NCI-H748 (cell line): ENCODE measurements at regions not wholly inside any gene's neighbourhood (a gene's known extent, or its start where the extent isn't known, plus 50 kb on each side); places are given as distances from the start of the nearest gene placed in this dataset.
A peak's percentile ranks its signal among the peaks of the same experiment; 100 is the strongest.
"Not testable (repeated sequence)": the region's sequence is repeated elsewhere in the genome, so short reads cannot be mapped to it uniquely, and the experiment has no call there.

ENCODE experiments used
- DNase-seq: peaks from one replicate; lab custom pipeline; 2025; ENCODE audit not compliant: unreplicated experiment; lab: John Stamatoyannopoulos, UW

DNA sequence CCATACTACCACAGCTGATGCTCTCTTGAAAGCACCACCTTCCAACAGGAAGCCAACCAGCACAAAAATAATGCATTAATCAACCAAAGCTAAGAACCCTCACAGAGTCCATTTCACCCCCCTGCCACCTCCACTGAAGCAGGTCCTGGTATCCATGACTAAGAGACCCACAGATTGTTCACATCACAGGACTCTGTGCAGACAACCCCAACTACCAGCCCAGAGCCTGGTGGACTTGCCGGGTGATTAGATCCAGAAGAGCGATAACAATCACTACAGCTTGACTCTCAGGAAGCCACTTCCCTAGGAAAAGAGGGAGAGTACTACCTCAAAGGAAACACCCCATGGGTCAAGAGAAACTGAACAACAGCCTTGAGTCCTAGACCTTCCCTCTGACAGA, 528.1 kb downstream of the KIF20B start:
- DNase-seq: no peak

DNA sequence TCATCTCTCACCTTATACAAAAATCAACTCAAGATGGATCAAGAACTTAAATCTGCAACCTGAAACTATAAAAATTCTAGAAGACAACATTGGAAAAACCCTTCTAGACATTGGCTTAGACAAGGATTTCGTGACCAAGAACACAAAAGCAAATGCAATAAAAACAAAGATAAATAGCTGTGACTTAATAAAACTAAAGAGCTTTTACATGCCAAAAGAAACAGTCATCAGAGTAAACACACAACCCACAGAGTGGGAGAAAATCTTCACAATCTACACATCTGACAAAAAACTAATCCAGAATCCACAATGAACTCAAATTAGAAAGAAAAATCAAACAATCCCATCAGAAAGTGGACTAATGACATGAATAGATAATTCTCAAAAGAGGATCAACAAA, 532.4 kb downstream of the KIF20B start:
- not testable (repeated sequence) for DNase-seq

DNA sequence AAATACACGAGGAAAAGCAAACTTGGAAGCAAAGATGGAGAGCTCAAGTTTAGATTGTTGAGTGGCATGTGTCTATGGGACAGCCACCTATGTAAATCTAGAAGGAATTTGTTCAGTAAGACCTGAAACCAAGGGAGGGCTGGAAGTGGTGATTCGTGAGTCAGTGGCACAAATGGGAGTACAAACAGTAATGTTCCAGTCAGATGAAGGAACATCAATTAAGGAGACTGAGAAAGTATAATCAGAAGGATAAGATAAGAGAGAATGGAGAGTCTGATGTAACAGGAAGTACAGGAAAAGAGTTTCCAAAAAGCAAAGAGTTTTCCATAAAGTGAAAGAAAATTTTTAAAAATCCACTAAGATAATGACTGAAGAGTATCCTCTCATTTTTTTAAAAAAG, 544.2 kb downstream of the KIF20B start:
- DNase-seq: no peak

DNA sequence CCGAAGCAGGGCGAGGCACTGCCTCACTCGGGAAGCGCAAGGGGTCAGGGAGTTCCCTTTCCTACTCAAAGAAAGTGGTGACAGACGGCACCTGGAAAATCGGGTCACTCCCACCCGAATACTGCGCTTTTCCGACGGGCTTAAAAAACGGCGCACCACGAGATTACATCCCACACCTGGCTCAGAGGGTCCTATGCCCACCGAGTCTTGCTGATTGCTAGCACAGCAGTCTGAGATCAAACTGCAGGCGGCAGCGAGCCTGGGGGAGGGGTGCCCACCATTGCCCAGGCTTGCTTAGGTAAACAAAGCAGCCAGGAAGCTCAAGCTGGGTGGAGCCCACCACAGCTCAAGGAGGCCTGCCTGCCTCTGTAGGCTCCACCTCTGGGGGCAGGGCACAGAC, 549.4 kb downstream of the KIF20B start:
- peak; percentile 51 for DNase-seq

DNA sequence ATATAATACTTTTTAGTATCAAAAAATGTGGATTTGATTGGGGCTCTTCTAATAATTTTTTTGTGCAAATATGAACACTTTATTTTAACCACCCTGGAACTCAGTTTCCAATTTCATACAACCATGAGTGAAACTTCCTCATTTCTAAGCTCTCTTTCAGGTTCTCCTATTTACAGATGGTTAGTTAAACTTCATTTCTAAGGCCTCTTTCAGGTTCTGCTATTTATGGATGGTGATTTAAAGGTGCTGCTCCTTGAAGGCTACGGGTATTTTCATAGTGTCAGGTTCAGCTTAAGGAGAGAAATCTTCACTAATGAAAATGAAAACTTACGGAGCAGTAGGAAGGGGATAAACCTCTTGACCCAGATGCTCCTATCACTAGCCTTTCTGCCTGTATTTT, 568.3 kb downstream of the KIF20B start:
- no peak for DNase-seq

DNA sequence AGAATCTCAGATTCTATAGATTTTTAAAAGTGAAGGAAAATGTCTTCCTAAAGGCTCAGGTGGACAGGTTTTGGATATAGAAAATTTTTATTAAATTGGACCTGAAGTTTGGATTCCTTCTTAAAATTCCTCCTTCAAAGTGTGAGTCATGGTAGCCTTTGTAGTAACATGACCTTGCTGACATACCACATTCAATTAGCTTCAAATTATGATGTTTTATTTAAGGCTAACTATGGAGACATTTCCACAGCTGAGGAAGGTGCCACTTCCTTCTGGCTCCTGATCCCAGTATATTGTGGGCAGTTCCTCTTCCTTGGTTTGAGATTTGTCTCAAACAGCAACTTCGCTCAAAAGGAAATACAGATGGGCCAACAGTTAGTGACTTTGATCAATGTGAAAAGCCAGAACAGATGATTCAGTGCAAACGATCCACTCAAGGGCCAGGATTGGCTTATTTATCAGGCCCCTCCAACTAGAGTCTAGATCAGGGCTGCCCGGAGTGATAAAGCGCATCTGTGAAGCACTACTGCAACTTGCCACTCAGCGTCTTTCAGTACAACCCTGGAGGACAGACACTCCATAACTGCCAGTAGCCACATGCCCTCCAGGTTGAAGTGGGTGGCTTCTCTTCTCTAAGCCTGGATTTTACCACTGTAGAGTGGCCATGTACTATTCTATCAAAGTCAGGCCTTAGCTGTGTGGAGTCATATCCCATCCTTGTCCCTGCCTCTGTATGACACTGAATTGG, 573.5 kb downstream of the KIF20B start:
- no peak for DNase-seq

DNA sequence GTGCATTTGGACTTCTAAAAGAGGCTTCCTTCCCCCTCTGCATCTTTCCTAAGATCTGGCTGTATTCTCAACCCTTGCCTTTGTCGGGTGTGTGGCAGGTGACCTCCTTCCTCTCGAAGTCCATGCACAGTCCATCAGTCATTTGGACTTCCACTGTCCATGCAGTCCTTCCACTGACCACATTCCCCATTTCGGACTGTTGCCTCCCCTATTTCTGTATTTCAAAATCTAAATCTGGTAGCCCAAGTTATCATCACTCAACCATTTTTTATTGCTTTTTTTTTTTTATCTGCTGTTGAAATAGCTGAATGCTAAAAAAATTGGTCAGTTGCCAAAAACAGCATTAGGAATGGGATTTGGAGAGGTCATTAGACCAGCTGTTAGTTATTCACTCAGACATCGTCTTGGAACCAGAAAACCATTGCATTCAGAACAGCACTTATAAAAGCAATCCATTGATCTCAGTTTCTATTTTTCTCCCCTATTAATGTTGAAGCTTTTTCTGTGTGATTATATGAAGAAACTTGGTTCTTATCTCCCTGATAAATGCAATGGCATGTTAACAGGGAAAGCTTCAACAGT, 575.6 kb downstream of the KIF20B start:
- DNase-seq: peak; percentile 52

DNA sequence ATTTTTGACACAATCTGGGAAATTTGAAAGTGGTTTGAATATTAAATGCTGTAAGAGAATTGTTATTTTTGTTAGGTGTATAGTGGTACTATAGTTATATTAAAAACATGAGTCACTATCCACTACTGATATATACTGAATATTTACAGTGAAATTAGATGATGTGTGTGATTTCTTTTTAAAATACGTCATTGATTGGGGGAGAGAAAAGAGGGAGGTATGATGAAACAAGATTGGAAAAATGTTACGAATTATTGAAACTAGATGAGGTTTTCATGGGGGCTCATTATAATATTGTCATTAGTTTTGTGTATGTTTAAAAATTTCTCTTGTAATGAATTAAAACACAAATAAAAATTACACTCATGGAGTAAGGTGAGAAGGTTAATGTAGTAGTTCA, 571.4 kb downstream of the HTR7 start:
- no peak for DNase-seq

DNA sequence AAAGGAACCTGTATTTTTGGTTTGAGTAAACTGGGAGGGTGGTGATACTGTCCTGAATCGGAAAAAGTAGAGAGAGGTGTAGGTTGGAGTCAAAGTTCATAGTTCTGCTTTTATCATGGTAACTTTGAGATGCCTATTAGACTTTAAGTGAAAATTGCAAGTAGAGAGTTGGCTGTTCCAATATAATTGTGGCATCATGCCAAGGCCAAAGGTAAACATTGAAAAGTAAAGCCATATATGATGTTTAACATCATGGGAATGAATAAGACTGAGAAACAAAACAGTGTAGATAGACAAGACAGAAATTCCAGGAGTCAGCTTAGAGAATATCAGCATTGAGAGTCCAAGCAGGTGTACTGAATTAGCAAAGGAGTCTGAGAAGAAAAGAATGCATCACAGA, 570.9 kb downstream of the HTR7 start:
- DNase-seq: peak; percentile 4

DNA sequence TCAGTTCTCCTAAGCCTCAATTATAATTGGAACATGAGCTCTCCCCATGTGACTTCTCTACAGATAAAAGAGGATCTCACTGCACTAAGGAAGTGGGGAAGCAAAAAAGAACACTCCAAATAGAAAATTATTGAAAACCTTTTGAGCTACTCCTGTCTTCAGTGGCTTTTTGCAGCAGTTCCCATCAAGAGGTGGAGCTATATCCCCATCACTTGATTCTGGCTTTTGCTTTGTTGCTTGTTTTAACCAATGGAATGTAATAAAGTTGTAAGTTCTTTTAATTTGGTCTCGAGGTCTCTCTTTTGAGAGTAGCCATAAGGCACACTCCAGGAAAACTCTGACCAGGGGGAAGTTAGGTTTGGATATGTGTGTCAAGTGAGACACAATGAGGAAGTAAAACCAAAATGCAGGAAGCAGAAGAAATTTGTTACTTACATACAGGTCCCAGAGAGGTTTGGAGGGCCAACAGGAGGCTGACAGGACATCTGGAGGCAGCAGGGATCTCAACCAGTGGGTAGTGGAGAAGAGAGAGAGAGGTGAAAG, 569.4 kb downstream of the HTR7 start:
- no peak for DNase-seq

DNA sequence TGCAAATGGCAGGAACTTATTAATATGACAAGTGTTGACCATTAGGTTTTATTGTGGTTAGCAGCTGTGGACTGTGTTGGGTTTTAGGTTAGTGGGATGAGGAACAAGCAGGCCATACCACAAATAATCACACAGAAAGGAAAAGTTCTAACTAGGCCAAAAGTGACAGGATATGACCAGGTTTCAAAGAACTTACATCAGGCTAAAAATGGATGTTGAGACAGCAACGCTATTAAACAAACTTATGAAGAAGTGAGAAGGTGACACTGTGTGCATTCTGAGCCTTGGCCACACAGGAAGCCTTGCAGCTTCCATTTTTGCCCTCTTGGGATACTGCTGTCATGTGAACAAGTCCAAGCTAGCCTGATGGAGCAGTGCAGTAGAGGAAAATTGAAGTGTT, 568.8 kb downstream of the HTR7 start:
- DNase-seq: no peak

DNA sequence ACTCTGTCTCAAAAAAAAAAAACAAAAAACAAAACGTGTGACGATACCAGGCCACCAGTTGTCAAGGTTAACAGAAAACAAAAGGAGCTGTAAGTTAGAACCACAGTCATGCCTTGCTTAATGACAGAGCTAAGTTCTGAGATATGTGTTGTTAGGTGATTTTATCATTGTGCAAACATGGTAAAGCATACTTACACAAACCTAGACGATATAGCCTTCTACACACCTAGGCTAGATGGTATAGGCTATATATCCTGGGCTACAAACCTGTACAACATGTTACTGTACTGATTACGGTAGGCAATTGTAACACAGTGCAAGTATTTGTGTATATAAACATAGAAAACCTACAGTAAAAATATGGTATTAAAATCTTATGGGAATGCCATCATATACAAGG, 564.2 kb downstream of the HTR7 start:
- DNase-seq: no peak

DNA sequence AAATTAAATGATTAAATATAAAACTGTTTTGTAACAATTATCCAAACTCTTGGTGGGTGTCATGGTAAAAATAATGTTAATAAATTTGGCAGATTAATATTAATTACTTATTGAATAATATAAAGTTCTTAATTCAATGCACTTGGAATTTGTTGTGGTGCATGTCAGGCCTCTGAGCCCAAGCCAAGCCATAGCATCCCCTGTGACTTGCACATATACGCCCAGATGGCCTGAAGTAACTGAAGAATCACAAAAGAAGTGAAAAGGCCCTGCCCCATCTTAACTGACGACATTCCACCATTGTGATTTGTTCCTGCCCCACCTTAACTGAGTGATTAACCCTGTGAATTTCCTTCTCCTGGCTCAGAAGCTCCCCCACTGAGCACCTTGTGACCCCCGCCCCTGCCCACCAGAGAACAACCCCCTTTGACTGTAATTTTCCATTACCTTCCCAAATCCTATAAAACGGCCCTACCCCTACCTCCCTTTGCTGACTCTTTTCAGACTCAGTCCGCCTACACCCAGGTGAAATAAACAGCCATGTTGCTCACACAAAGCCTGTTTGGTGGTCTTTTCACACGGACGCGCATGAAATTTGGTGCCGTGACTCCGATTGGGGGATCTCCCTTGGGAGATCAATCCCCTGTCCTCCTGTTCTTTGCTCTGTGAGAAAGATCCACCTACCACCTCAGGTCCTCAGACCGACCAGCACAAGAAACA, 562.9 kb downstream of the HTR7 start:
- not testable (repeated sequence) for DNase-seq

DNA sequence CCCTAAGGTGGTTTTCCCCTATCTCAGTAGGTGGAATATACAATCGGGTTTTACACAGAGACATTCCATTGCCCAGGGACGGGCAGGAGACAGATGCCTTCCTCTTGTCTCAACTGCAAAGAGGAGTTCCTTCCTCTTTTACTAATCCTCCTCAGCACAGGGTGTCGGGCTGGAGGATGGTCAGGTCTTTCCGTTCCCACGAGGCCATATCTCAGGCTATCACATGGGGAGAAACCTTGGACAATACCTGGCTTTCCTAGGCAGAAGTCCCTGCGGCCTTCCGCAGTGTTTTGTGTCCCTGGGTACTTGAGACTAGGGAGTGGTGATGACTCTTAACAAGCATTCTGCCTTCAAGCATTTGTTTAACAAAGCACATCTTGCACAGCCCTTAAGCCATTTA, 555.8 kb downstream of the HTR7 start:
- not testable (repeated sequence) for DNase-seq

DNA sequence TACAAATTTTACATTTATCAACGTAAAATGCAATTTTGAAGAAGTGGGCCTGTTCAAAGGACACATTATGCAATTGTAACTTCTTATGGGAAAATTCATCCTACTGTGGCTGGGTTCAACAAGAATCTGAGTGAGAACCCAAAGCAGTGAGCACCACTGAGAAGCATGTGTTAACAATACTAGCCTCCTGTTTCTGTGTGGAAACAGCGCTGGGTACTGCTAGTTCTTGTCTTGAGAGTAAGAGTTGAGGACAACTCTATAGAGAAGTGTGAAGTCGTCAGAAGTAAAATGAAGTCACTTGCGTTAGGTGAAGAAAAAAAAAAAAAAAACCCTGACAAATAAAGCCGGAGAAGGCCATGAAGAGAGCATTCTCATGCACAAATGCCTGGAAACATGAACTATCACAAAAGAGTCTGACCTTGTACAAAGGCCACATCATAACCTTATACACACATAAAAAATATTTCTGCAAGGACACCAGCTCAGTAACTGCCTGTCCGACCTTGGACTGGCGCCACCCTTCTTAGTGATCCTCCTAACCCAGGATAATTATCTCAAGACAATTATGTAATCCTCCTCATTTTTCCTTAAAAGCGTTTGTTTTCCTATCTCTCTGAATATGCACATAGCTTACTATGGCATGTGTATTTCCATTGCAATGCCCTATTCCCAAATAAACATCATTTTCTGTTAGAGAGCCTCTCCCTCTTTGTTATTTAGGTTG, 554.9 kb downstream of the HTR7 start:
- DNase-seq: no peak

DNA sequence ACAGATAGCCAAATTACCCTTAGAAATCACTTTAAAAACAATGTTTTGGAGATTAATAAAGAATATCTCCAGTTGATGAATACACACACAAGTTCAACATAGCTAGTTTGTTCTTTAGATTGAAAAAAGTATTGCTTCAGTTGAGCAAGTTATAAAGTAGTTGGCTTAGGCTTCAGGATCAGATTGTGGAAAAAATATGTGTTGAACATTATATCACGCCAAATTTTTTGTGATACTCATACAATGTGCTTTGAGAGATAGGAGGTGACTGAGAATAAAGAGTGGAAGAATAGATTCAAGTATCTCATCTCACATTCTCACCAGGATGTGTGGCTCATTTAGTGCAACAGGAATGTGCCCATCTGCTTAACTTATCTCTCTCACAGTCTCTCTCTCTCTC, 553.3 kb downstream of the HTR7 start:
- no peak for DNase-seq

DNA sequence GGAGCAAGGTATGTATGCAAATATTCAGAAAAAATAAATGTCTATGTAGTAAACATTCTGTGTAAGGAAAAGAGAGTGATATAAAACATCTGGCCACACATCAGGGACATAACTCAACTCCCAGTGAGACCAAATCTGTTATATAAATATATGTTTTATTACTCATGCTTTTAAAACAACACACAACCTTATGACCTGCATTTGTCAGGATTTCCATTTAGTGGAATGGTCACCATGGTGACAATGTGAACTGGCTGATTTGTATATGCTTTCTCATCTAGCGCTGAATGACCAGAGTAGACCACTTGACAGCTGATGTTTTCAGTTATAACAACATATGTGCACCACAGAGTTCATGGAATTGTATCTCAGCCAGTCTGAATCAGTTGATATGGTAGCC, 551.7 kb downstream of the HTR7 start:
- DNase-seq: peak; percentile 79

DNA sequence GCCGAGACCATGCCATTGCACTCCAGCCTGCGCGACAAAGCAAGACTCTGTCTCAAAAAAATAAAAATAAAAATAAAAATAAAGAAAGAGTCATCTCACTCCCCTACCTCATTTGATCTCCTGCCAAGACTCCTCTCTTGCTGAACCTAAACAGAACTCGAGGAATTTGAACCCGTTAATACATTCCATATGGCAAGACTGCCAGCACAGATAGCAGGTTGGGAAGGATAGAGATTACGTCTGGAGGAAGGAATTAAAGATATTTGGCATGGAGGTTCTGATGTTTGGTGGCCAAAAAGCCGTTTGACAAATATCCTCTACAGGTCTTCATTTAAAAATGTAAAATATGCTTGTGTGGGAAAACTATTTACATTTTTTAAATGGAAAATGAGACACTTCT, 549.6 kb downstream of the HTR7 start:
- DNase-seq: no peak

DNA sequence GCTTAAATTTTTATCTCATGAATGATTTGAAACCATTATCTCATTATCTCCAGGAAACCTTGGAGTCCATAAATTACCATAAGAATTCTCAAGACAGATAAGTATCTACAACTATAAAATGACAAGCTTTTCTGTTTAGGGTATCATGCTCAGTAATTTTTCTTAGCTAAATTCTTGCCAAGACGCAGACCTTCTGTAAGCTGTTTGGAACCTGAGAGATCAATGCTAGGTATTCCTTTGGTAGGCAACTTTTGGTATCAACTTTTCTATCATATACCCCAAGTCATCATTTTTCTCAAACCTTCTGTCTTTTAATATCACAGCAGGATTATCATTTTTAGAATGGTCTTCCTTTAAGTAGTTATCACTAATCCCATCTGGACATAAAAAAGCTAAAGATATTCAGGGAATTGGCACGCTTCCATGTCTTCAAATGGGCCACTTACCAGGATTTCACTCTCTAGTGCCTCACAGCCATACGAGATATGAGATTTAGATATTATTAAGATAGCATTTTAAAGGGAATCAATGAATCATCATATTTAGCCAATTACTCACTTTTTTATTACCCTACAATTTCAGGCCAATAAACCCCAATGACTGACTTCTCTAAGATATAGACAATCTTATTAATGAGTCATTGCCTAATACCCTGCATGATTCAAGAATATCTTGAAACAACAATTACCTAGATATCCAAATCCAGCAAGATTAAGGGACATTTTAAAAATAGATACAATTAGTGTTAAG, 544.1 kb downstream of the HTR7 start:
- no peak for DNase-seq

DNA sequence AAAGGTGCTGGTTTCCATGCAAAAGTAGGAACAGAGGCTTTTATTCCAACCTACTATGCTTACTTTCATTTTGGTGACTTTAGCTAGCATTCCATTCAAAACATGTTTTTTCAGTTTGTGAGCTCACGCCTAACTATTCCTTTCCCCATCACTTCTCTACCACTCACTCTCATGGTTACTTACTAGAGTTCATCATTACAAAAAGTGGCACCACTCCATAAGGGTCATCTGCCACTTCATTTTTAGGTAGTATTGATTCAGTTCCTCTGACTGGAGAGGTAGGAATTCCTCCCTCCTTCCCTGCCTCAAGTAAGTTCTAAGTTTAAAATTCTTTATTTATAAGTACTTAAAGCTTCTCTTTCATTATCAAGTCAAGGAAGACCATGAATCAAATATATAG, 543.1 kb downstream of the HTR7 start:
- DNase-seq: no peak

DNA sequence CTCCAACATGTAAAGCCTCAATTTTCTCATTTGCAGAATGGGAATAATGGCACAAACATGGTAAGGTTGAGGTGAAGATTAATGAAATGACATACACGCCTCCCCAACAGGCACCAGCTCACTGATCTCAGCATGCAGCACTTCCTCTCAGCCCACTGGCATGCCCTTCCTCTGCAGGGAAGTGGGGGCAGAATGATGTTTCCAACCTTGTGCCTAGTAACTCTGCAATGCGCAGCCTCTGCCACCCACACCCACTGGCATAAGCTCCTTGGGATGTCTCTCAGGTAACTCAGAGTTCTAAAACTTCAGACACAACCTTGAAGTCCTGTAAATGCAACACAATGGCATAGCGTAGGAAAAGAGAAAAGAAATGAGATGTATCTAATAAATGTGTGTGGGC, 540.7 kb downstream of the HTR7 start:
- DNase-seq: no peak
